NCI-H2081 (cell line): ENCODE measurements at regions not wholly inside any gene's neighbourhood (a gene's known extent, or its start where the extent isn't known, plus 50 kb on each side); places are given as distances from the start of the nearest gene placed in this dataset.
"Not testable (repeated sequence)": the region's sequence is repeated elsewhere in the genome, so short reads cannot be mapped to it uniquely, and the experiment has no call there.

Experiments used
- DNase-seq, 2 experiments: peaks; one replicate each; lab custom pipeline; 2025; lab: John Stamatoyannopoulos, UW

- no peak for DNase-seq
Observed at GRCh38 chr9:34907044-34907443, 51.0 kb upstream of the PHF24 start.

- peak; percentile 76 to 82 for DNase-seq
Observed at GRCh38 chr9:34899535-34900158, 58.4 kb upstream of the PHF24 start.

- no peak for DNase-seq
Observed at GRCh38 chr9:34898846-34899245, 59.2 kb upstream of the PHF24 start.

- DNase-seq: no peak
Observed at GRCh38 chr9:34896112-34896511, 62.0 kb upstream of the PHF24 start.

GRCh38 chr9:34892886-34893285 is 65.2 kb upstream of the PHF24 start:
- DNase-seq: no peak

- no peak for DNase-seq
Observed at GRCh38 chr9:34891386-34891785, 66.7 kb upstream of the PHF24 start.

- no peak for DNase-seq
Observed at GRCh38 chr9:34887841-34888240, 70.2 kb upstream of the PHF24 start.

GRCh38 chr9:34884747-34885189 is 73.3 kb upstream of the PHF24 start:
- no peak for DNase-seq

GRCh38 chr9:34876096-34876495 is 82.0 kb upstream of the PHF24 start:
- no peak for DNase-seq

- DNase-seq: no peak
Observed at GRCh38 chr9:34869390-34869789, 88.7 kb upstream of the PHF24 start.

GRCh38 chr9:34866614-34867013 is 91.5 kb upstream of the PHF24 start:
- DNase-seq: no peak

- no peak for DNase-seq
Observed at GRCh38 chr9:34863426-34863825, 94.7 kb upstream of the PHF24 start.

GRCh38 chr9:34862836-34863235 is 95.2 kb upstream of the PHF24 start:
- no peak for DNase-seq

- DNase-seq: no peak
Observed at GRCh38 chr9:34862043-34862442, 96.0 kb upstream of the PHF24 start.

- DNase-seq: not testable (repeated sequence)
Observed at GRCh38 chr9:34855016-34855415, 103.1 kb upstream of the PHF24 start.

GRCh38 chr9:34830068-34830467 is 120.1 kb upstream of the CCL21 start:
- DNase-seq: no peak

GRCh38 chr9:34826999-34827538 is 117.1 kb upstream of the CCL21 start:
- DNase-seq: no peak

- no peak for DNase-seq
Observed at GRCh38 chr9:34825775-34826174, 115.8 kb upstream of the CCL21 start.

- DNase-seq: no peak
Observed at GRCh38 chr9:34823778-34824177, 113.8 kb upstream of the CCL21 start.

- no peak for DNase-seq
Observed at GRCh38 chr9:34810187-34810524, 100.2 kb upstream of the CCL21 start.

GRCh38 chr9:34809504-34810186 is 99.7 kb upstream of the CCL21 start:
- DNase-seq: no peak

GRCh38 chr9:34802916-34803315 is 93.0 kb upstream of the CCL21 start:
- no peak for DNase-seq

- no peak for DNase-seq
Observed at GRCh38 chr9:34797367-34797766, 87.4 kb upstream of the CCL21 start.

- no peak for DNase-seq
Observed at GRCh38 chr9:34796924-34797323, 87.0 kb upstream of the CCL21 start.
